ENCODE measurements at regions not wholly inside any gene's neighbourhood (a gene's known extent, or its start where the extent isn't known, plus 50 kb on each side); places are given as distances from the start of the nearest gene placed in this dataset.

- H3K9ac ChIP-seq (ENCODE audit: low read depth, low read length) = no peak overlapping the region
- peak; percentile 3 for DNase-seq
- WGBS, 2 experiments (ENCODE audit: extremely low coverage in 2 of 2, insufficient read length in 1 of 2) = no CpG with 5 or more reads among the region's 3 CpGs
- H3K9me3 ChIP-seq (ENCODE audit: control insufficient read depth, insufficient read depth, low read length) = no peaks in the 10 kb centered on the region
- no peak overlapping the region for H3K14ac ChIP-seq (replicated peaks; ENCODE audit: low read depth, low read length)
- no peak overlapping the region for H3K27ac ChIP-seq (ENCODE audit: insufficient read depth, low read length)
- H2AK5ac ChIP-seq (ENCODE audit: low read depth, low read length) = no peak overlapping the region
- no peak for ATAC-seq (ENCODE audit: low read depth)
- in situ Hi-C loops (cut with MboI; ENCODE audit: low sequenced_read_pairs) = no loop called here
- no peaks in the 10 kb centered on the region for H3K36me3 ChIP-seq (ENCODE audit: control insufficient read depth, insufficient read depth, low read length)
- no peaks in the 10 kb centered on the region for H3K9me1 ChIP-seq (ENCODE audit: insufficient read depth, low read length)
- no peak overlapping the region for H2BK5ac ChIP-seq (ENCODE audit: low read depth, low read length, poor library complexity, severe bottlenecking)
- POLR2A ChIA-PET (ENCODE audit: unreplicated experiment) = no interaction called here
- no peak overlapping the region for H3K4me2 ChIP-seq (ENCODE audit: low read depth, low read length)
- dilution Hi-C loops (cut with HindIII; ENCODE audit: low sequenced_read_pairs, unreplicated experiment) = no loop called here
- H2BK15ac ChIP-seq (ENCODE audit: low read depth, low read length) = no peak overlapping the region
- no peaks in the 10 kb centered on the region for H4K20me1 ChIP-seq (ENCODE audit: insufficient read depth, low read length)
- no peak overlapping the region for H3K4me3 ChIP-seq (ENCODE audit: insufficient read depth, low read depth, low read length)
- H2AK9ac ChIP-seq (replicated peaks; ENCODE audit: low read depth, low read length, poor library complexity) = no peak overlapping the region
- H2AFZ ChIP-seq (replicated peaks; ENCODE audit: low read length, poor library complexity) = no peak overlapping the region
- H4K5ac ChIP-seq (ENCODE audit: low read depth, low read length) = no peak overlapping the region
- H3K4me1 ChIP-seq (ENCODE audit: control insufficient read depth, insufficient read depth, low read length) = no peaks in the 10 kb centered on the region
- no peak overlapping the region for H2BK120ac ChIP-seq (ENCODE audit: low read depth, low read length)
- BruUV-seq (replicated peaks) = no TSS peak
- no peak overlapping the region for H4K91ac ChIP-seq (ENCODE audit: insufficient read depth, low read depth, low read length)
- H3K27me3 ChIP-seq (ENCODE audit: control insufficient read depth, insufficient read depth, low read length) = no peaks in the 10 kb centered on the region
- TF ChIP-seq RCOR1 (IDR thresholded peaks at IDR 0.05; ENCODE audit: insufficient replicate concordance, low read length) (no peak), SMC3 (IDR thresholded peaks at IDR 0.05; ENCODE audit: low read depth, low read length) (no peak), MAFK (IDR thresholded peaks at IDR 0.05; ENCODE audit: low read depth, low read length) (no peak), POLR2A (IDR thresholded peaks at IDR 0.05; ENCODE audit: low read depth, low read length) (no peak), FOS (IDR thresholded peaks at IDR 0.05; ENCODE audit: low read depth, low read length) (no peak), RFX5 (IDR thresholded peaks at IDR 0.05; ENCODE audit: low read depth, low read length) (no peak), CTCF (conservative IDR thresholded peaks at IDR 0.05; ENCODE audit: low read depth, low read length) (no peak), MAZ (IDR thresholded peaks at IDR 0.05; ENCODE audit: borderline replicate concordance, low read depth, low read length) (no peak), BHLHE40 (IDR thresholded peaks at IDR 0.05; ENCODE audit: low read depth, low read length) (no peak), NFE2L2 (IDR thresholded peaks at IDR 0.05; ENCODE audit: low read depth, low read length) (no peak), RAD21 (IDR thresholded peaks at IDR 0.05; ENCODE audit: low read length) (no peak), CHD1 (IDR thresholded peaks at IDR 0.05; ENCODE audit: low read depth, low read length) (no peak), MXI1 (IDR thresholded peaks at IDR 0.05; ENCODE audit: borderline replicate concordance, low read depth, low read length) (no peak), CEBPB (IDR thresholded peaks at IDR 0.05; ENCODE audit: low read depth, low read length) (no peak), ELK1 (IDR thresholded peaks at IDR 0.05; ENCODE audit: borderline replicate concordance, low read depth, low read length) (no peak)
- TF ChIP-seq, protein P1, sequence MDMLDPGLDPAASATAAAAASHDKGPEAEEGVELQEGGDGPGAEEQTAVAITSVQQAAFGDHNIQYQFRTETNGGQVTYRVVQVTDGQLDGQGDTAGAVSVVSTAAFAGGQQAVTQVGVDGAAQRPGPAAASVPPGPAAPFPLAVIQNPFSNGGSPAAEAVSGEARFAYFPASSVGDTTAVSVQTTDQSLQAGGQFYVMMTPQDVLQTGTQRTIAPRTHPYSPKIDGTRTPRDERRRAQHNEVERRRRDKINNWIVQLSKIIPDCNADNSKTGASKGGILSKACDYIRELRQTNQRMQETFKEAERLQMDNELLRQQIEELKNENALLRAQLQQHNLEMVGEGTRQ (IDR thresholded peaks at IDR 0.05; ENCODE audit: low read depth, low read length) = no peak
- no peak overlapping the region for H3K18ac ChIP-seq (ENCODE audit: low read depth, low read length)
- H3K23ac ChIP-seq (ENCODE audit: low read depth, low read length) = no peak overlapping the region
- no peak overlapping the region for H4K8ac ChIP-seq (ENCODE audit: low read depth in 2 of 2, low read length in 2 of 2)
- H3K56ac ChIP-seq (ENCODE audit: extremely low read depth, insufficient read depth, low read length) = no peak overlapping the region
- intact Hi-C loops (cut with micrococcal nuclease) = no loop called here
- H2BK20ac ChIP-seq (ENCODE audit: low read depth, low read length) = no peak overlapping the region
- no peak overlapping the region for H3K4ac ChIP-seq (ENCODE audit: low read depth, low read length)
- CTCF ChIA-PET = no interaction called here
- no peaks in the 10 kb centered on the region for H3K79me1 ChIP-seq (ENCODE audit: low read depth in 1 of 2, low read length in 2 of 2)
These were observed 1977.5 kb upstream of the PCDH20 start for GRCh38 chr13:63393112-63393511.
